Peyer's patch (tissue), 4 donors: ENCODE measurements at regions not wholly inside any gene's neighbourhood (a gene's known extent, or its start where the extent isn't known, plus 50 kb on each side); places are given as distances from the start of the nearest gene placed in this dataset.

Experiments
- DNase-seq, 3 donors: peaks; one replicate each; pipeline ENCODE4 v3.0.0-alpha.2; 2017 to 2019
- H3K27ac ChIP-seq, 4 donors: fragments of 200-600 bp; sonication (generic); one replicate each; pipeline ENCODE4 v1.5.1; 2016 to 2019
- H3K27me3 ChIP-seq, 2 donors: fragments of 200-600 bp; sonication (generic); one replicate each; pipeline ENCODE4 v1.5.1; 2019
- H3K36me3 ChIP-seq, 3 donors: fragments of 200-600 bp; sonication (generic); one replicate each; pipeline ENCODE4 v1.5.1; 2016 to 2019
- H3K4me1 ChIP-seq, 4 donors: fragments of 200-600 bp; sonication (generic); one replicate each; pipeline ENCODE4 v1.5.1; 2016 to 2019
- H3K4me3 ChIP-seq, 4 donors: fragments of 200-600 bp; sonication (generic); 1 replicate in 3 of 4; 2 replicates in 1 of 4; pipeline ENCODE4 v1.5.1; 2016 to 2019; ENCODE audit warnings: mild to moderate bottlenecking in 1 of 4
- H3K9me3 ChIP-seq, 4 donors: fragments of 200-600 bp; sonication (generic); one replicate each; pipeline ENCODE4 v1.5.1; 2016 to 2019; ENCODE audit warnings: mild to moderate bottlenecking in 1 of 4
- POLR2A ChIP-seq, 2 donors: fragments of 450-650 bp; IDR thresholded peaks; one replicate each; pipeline ENCODE4 v1.5.1; 2017; ENCODE audit warnings: antibody characterized with exemption in 2 of 2, mild to moderate bottlenecking in 2 of 2, moderate library complexity in 2 of 2
- TF ChIP-seq, protein P1 (sequence below), 6 experiments: fragments of 450-650 bp in 4 of 6; fragments of 200-600 bp in 2 of 6; sonication (generic) in 1 of 6; IDR thresholded peaks; one replicate each; pipeline ENCODE4 v1.5.1; 2017 to 2019; ENCODE audit warnings: antibody characterized with exemption in 6 of 6, mild to moderate bottlenecking in 3 of 6, moderate library complexity in 1 of 6

GRCh38 chr6:9515633-9516606 is 899.0 kb downstream of the TFAP2A start:
- Histone ChIP-seq H3K4me1 (no peaks in the 10 kb centered on the region), H3K36me3 (no peaks in the 10 kb centered on the region), H3K27ac (no peak overlapping the region), H3K4me3 (no peak overlapping the region), H3K9me3 (no peaks in the 10 kb centered on the region), H3K27me3 (no peaks in the 10 kb centered on the region)
- TF ChIP-seq POLR2A (IDR thresholded peaks at IDR 0.05) = no peak
- TF ChIP-seq, protein P1, sequence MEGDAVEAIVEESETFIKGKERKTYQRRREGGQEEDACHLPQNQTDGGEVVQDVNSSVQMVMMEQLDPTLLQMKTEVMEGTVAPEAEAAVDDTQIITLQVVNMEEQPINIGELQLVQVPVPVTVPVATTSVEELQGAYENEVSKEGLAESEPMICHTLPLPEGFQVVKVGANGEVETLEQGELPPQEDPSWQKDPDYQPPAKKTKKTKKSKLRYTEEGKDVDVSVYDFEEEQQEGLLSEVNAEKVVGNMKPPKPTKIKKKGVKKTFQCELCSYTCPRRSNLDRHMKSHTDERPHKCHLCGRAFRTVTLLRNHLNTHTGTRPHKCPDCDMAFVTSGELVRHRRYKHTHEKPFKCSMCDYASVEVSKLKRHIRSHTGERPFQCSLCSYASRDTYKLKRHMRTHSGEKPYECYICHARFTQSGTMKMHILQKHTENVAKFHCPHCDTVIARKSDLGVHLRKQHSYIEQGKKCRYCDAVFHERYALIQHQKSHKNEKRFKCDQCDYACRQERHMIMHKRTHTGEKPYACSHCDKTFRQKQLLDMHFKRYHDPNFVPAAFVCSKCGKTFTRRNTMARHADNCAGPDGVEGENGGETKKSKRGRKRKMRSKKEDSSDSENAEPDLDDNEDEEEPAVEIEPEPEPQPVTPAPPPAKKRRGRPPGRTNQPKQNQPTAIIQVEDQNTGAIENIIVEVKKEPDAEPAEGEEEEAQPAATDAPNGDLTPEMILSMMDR (IDR thresholded peaks at IDR 0.05) = no peak
- DNase-seq = no peak

GRCh38 chr6:9514146-9514545 is 900.7 kb downstream of the TFAP2A start:
- H3K9me3 ChIP-seq = no peaks in the 10 kb centered on the region
- no peak for DNase-seq
- H3K4me1 ChIP-seq = no peaks in the 10 kb centered on the region
- no peak for TF ChIP-seq POLR2A (IDR thresholded peaks at IDR 0.05)
- TF ChIP-seq, protein P1 (IDR thresholded peaks at IDR 0.05) = no peak
- H3K27ac ChIP-seq = no peak overlapping the region
- no peak overlapping the region for H3K4me3 ChIP-seq
- no peaks in the 10 kb centered on the region for H3K27me3 ChIP-seq
- no peaks in the 10 kb centered on the region for H3K36me3 ChIP-seq

DNA sequence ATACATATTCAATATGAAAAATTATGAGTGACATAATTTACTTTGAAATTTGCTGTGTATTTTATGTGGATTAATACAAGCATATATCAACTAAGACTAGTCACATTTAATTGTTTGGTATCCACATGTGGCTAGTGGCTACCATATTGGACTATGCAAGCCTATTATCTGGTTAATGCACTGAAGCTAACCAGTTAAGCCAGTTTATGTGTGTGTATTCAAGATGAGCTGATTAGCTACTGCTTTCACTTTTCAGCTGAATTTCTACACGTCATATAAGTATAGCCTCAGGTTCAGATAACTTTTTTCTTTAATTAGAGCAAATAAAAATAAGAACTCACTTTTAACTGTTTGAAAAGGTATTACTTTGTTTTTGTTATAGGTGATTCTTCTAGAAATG is 903.7 kb downstream of the TFAP2A start:
- TF ChIP-seq, protein P1 (IDR thresholded peaks at IDR 0.05) = no peak
- TF ChIP-seq POLR2A (IDR thresholded peaks at IDR 0.05) = no peak
- Histone ChIP-seq H3K9me3 (no peaks in the 10 kb centered on the region), H3K4me1 (no peaks in the 10 kb centered on the region), H3K27ac (no peak overlapping the region), H3K36me3 (no peaks in the 10 kb centered on the region), H3K4me3 (no peak overlapping the region), H3K27me3 (no peaks in the 10 kb centered on the region)
- DNase-seq = no peak

DNA sequence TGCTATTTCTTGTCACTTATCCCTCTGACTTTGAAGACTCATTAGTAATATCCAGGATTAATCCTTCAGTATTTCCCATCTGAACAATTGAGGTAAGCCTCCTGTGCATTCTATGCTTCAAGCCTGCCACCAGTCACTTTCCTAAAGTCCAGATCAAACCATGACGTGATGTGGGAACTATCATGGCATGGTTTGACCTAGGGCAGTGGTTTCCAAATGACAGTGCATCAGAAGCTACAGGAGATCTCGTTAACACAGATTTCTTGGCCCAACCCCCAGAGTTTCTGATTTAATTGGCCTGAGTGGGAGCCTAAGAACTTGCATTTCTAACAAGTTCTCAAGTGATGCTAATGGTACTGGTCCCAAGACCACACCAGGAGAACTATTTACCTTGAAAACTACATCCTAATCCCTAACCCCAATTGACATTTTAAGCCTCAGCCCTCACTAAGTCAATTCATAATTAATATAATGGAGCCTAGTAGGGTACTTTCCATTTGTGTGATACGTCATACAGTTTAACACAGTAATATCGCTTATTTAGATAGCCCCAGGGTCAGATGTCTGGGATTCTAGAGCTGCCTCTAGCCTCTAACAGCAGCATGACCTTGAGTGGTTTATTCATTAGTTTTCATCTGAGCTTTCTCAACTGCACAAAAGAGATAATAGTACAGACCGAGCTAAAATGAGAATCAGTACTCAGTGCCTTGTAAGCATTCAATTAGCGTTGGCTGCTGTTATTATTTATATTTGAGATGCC is 907.6 kb downstream of the TFAP2A start:
- Histone ChIP-seq H3K4me1 (no peaks in the 10 kb centered on the region), H3K9me3 (no peaks in the 10 kb centered on the region), H3K4me3 (no peak overlapping the region), H3K27me3 (no peaks in the 10 kb centered on the region), H3K27ac (no peak overlapping the region), H3K36me3 (no peaks in the 10 kb centered on the region)
- no peak for DNase-seq
- TF ChIP-seq, protein P1 (IDR thresholded peaks at IDR 0.05) = no peak
- no peak for TF ChIP-seq POLR2A (IDR thresholded peaks at IDR 0.05)

DNA sequence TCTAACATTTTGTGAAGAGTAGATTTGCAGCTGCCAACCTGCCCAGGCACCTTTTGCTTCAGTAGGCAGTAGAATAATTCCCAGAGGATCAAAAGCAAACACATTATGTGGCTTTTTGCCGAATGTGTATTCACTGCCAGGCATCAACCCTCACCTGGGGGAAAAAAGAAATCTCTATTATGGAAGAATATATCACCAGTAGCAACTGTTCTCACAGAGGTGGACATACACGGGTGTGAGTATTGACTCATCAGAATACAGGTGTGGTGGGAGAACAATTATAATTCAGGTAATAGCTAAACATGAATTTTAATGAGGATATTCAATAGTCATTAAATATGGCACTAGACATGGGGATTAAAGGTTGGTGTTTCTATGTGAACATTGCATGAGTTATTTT is 910.7 kb downstream of the TFAP2A start:
- Histone ChIP-seq H3K27ac (no peak overlapping the region), H3K27me3 (no peaks in the 10 kb centered on the region), H3K36me3 (no peaks in the 10 kb centered on the region), H3K4me1 (no peaks in the 10 kb centered on the region), H3K4me3 (no peak overlapping the region), H3K9me3 (no peaks in the 10 kb centered on the region)
- DNase-seq = no peak
- TF ChIP-seq POLR2A (IDR thresholded peaks at IDR 0.05) = no peak
- TF ChIP-seq, protein P1 (IDR thresholded peaks at IDR 0.05) = no peak
